Stomach smooth muscle (tissue), 2 donors: ENCODE measurements at regions not wholly inside any gene's neighbourhood (a gene's known extent, or its start where the extent isn't known, plus 50 kb on each side); places are given as distances from the start of the nearest gene placed in this dataset.

Experiments
- H3K27ac ChIP-seq: one replicate; pipeline ENCODE4 v1.7.0; 2013; ENCODE audit warnings: mild to moderate bottlenecking, low read length, inconsistent platforms
- H3K27me3 ChIP-seq, 2 donors: one replicate each; pipeline ENCODE4 v1.7.0; 2013; ENCODE audit warnings: low read length in 2 of 2; ENCODE audit not compliant: insufficient read depth in 2 of 2, control insufficient read depth in 1 of 2
- H3K36me3 ChIP-seq, 2 donors: one replicate each; pipeline ENCODE4 v1.7.0; 2013; ENCODE audit warnings: low read length in 2 of 2; ENCODE audit not compliant: control insufficient read depth in 2 of 2, insufficient read depth in 2 of 2
- H3K4me1 ChIP-seq: one replicate; pipeline ENCODE4 v1.7.0; 2013; ENCODE audit warnings: low read length; ENCODE audit not compliant: control insufficient read depth, insufficient read depth
- H3K4me3 ChIP-seq, 2 donors: one replicate each; pipeline ENCODE4 v1.7.0; 2013; ENCODE audit warnings: low read length in 2 of 2
- H3K9ac ChIP-seq, 2 donors: one replicate each; pipeline ENCODE4 v1.7.0; 2013; ENCODE audit warnings: low read length in 2 of 2, mild to moderate bottlenecking in 1 of 2
- H3K9me3 ChIP-seq, 2 donors: one replicate each; pipeline ENCODE4 v1.7.0; 2013; ENCODE audit warnings: low read length in 2 of 2; ENCODE audit not compliant: control insufficient read depth in 2 of 2
- donor health status: healthy.
- donor health status: Pancreatic carcinoma.

DNA sequence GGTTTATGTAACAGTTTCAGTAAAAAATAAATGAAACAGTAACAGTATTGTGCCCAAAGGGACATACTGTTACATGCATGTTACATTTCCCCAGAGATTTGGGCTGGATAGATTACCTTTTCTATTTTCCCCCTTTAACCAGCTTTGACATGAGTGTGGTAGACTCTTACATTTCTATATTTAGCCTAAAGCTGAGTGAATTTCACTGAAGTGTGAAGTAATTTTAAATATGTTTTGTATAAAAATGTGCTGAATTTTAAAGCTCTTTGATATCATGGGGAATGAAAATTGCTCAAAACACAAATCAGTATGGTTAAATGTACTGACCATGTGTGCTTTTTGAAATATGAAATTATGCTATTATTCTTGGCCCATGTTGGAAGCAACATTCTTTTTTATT lies 122.3 kb upstream of the CDH10 start:
- Histone ChIP-seq H3K9ac (no peak overlapping the region), H3K36me3 (no peaks in the 10 kb centered on the region), H3K4me3 (no peak overlapping the region), H3K27ac (no peak overlapping the region), H3K4me1 (no peaks in the 10 kb centered on the region), H3K9me3 (peaks cover 0 to 6% of the 10 kb centered on the region in 2 donors), H3K27me3 (no peaks in the 10 kb centered on the region)

- Histone ChIP-seq H3K9me3 (peaks cover 0 to 10% of the 10 kb centered on the region in 2 donors), H3K36me3 (no peaks in the 10 kb centered on the region), H3K27me3 (no peaks in the 10 kb centered on the region), H3K4me3 (no peak overlapping the region), H3K9ac (no peak overlapping the region), H3K27ac (no peak overlapping the region), H3K4me1 (no peaks in the 10 kb centered on the region)
These were observed 120.4 kb upstream of the CDH10 start for GRCh38 chr5:24765219-24765618.

DNA sequence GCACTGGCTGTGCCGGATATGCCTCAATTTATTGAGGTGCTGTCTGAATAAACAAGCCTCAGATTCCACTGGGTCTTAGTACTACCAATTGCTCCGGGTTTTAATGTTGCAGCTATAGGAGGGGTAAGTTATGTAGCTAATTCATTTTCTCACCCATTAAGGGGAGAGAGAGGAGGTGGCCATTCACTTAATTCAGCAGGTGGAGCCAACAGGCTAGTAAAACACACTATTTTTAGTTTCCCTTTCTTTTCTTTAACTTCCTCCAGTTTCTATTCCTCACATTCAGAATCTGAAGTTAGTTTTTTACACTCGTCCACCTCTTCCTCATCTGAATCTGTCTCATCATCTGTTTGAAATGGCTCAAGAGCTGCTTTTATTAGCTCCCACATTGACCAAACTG lies 105.6 kb upstream of the CDH10 start:
- Histone ChIP-seq H3K9me3 (no peaks in the 10 kb centered on the region), H3K36me3 (no peaks in the 10 kb centered on the region), H3K9ac (no peak overlapping the region), H3K4me3 (no peak overlapping the region), H3K27ac (no peak overlapping the region), H3K4me1 (no peaks in the 10 kb centered on the region), H3K27me3 (no peaks in the 10 kb centered on the region)

- no peaks in the 10 kb centered on the region for H3K9me3 ChIP-seq
- no peak overlapping the region for H3K27ac ChIP-seq
- no peaks in the 10 kb centered on the region for H3K36me3 ChIP-seq
- H3K27me3 ChIP-seq: no peaks in the 10 kb centered on the region
- no peak overlapping the region for H3K4me3 ChIP-seq
- no peak overlapping the region for H3K9ac ChIP-seq
- no peaks in the 10 kb centered on the region for H3K4me1 ChIP-seq
These were observed 104.9 kb upstream of the CDH10 start for GRCh38 chr5:24749701-24750100.

- no peaks in the 10 kb centered on the region for H3K36me3 ChIP-seq
- H3K27ac ChIP-seq: no peak overlapping the region
- H3K4me3 ChIP-seq: no peak overlapping the region
- no peaks in the 10 kb centered on the region for H3K4me1 ChIP-seq
- H3K9ac ChIP-seq: no peak overlapping the region
- H3K27me3 ChIP-seq: no peaks in the 10 kb centered on the region
- H3K9me3 ChIP-seq: no peaks in the 10 kb centered on the region
These were observed 102.5 kb upstream of the CDH10 start for GRCh38 chr5:24747327-24747726.

DNA sequence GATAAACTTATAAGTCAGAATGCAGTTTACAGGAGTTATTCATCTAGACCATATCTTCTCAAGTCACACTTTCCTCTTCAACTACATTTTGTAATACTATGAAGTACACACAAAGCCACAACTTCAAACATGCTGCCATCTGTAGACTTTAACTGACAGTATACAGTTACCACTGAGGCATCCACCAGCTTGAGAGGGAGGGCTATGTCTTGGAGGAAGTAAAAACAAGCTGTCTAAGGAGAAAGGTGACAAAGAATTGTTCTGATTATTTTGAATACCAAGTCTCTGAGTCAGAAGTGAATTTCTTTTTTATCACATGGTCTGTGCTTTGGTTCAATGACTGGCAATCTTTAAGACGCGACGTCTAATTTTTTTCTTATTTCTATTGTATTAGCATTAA lies 97.6 kb upstream of the CDH10 start:
- Histone ChIP-seq H3K9ac (no peak overlapping the region), H3K36me3 (no peaks in the 10 kb centered on the region), H3K9me3 (no peaks in the 10 kb centered on the region), H3K4me3 (no peak overlapping the region), H3K4me1 (no peaks in the 10 kb centered on the region), H3K27me3 (no peaks in the 10 kb centered on the region), H3K27ac (no peak overlapping the region)

DNA sequence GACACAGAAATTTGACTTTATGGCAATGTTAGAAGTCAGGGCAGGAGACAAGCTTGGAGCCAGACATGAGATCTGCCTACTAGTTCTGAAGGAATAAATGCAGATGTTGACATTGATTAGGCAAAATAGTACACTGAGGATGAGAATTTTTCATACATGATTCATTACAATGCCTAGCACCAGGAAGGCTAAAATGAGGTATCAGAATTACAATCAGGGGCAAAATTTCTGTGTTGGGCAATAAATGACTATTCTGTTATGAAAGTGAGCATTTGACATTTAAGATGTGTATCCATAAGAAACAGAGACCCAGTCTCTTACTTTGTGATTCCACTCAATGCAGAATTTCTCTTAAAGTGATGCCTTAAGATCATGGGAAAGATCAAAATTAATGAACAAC lies 92.4 kb upstream of the CDH10 start:
- Histone ChIP-seq H3K36me3 (no peaks in the 10 kb centered on the region), H3K27me3 (no peaks in the 10 kb centered on the region), H3K27ac (no peak overlapping the region), H3K9ac (no peak overlapping the region), H3K9me3 (no peaks in the 10 kb centered on the region), H3K4me3 (no peak overlapping the region), H3K4me1 (no peaks in the 10 kb centered on the region)

DNA sequence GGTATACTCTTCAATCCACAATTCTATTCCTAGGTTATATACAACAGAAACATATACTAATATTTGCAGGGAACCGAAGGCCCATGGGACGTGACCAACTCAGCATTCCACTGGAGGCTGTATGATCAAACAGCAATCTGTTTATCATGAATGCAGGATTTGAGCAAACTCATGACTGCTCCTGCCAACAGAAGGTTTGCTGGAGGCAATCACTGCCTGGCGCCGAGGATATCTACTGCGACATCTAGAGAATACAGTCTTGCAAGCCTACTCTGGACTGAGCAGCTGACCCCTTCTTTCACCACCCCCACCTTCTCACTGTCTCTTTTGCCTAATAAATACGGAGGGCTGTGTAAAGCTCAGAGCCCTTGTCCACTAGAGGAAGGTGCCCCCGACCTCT lies 90.5 kb upstream of the CDH10 start:
- Histone ChIP-seq H3K9ac (no peak overlapping the region), H3K36me3 (no peaks in the 10 kb centered on the region), H3K4me1 (no peaks in the 10 kb centered on the region), H3K27ac (no peak overlapping the region), H3K27me3 (no peaks in the 10 kb centered on the region), H3K9me3 (no peaks in the 10 kb centered on the region), H3K4me3 (no peak overlapping the region)

DNA sequence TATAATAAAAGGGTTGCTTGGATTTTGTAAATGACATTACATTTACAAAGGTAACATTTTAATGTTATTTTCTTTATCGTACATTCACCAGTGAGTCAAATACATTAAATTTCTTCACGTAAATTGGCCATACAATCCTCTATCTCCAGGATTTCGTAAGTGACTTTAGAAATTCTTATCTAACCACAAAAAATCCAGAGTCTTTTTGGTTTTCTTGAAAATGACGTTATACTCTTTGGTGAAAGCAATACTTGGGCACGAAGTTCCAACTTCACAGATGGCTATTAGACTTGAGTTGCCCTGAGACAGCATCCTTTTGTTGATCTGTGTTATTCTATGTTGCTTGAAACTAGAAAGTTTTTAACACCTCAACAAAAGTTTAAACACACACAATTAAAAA lies 87.4 kb upstream of the CDH10 start:
- H3K27ac ChIP-seq: no peak overlapping the region
- no peak overlapping the region for H3K9ac ChIP-seq
- H3K4me1 ChIP-seq: no peaks in the 10 kb centered on the region
- H3K9me3 ChIP-seq: no peaks in the 10 kb centered on the region
- H3K27me3 ChIP-seq: no peaks in the 10 kb centered on the region
- no peak overlapping the region for H3K4me3 ChIP-seq
- no peaks in the 10 kb centered on the region for H3K36me3 ChIP-seq

- no peak overlapping the region for H3K9ac ChIP-seq
- no peaks in the 10 kb centered on the region for H3K4me1 ChIP-seq
- no peaks in the 10 kb centered on the region for H3K27me3 ChIP-seq
- H3K4me3 ChIP-seq: no peak overlapping the region
- no peaks in the 10 kb centered on the region for H3K36me3 ChIP-seq
- H3K9me3 ChIP-seq: no peaks in the 10 kb centered on the region
- H3K27ac ChIP-seq: no peak overlapping the region
These were observed 76.0 kb upstream of the CDH10 start for GRCh38 chr5:24720743-24721142.

GRCh38 chr5:24714746-24715145 lies 70.0 kb upstream of the CDH10 start:
- H3K27ac ChIP-seq: no peak overlapping the region
- no peaks in the 10 kb centered on the region for H3K27me3 ChIP-seq
- peak overlapping the region; percentile 1 to 46 for H3K4me3 ChIP-seq
- no peaks in the 10 kb centered on the region for H3K36me3 ChIP-seq
- no peaks in the 10 kb centered on the region for H3K9me3 ChIP-seq
- H3K4me1 ChIP-seq: no peaks in the 10 kb centered on the region
- H3K9ac ChIP-seq: no peak overlapping the region

GRCh38 chr5:24712947-24713346 lies 68.2 kb upstream of the CDH10 start:
- Histone ChIP-seq H3K36me3 (no peaks in the 10 kb centered on the region), H3K27ac (no peak overlapping the region), H3K27me3 (no peaks in the 10 kb centered on the region), H3K9me3 (no peaks in the 10 kb centered on the region), H3K9ac (no peak overlapping the region), H3K4me1 (no peaks in the 10 kb centered on the region), H3K4me3 (no peak overlapping the region)
